Panc1 (cell line): ENCODE measurements at regions not wholly inside any gene's neighbourhood (a gene's known extent, or its start where the extent isn't known, plus 50 kb on each side); places are given as distances from the start of the nearest gene placed in this dataset.

Experiments used
- ATAC-seq: fragments of 200-7000 bp; cut with Tn5 transposase; 2 replicates; pipeline ENCODE4 v1.9.1; 2020; ENCODE audit warnings: mild to moderate bottlenecking, moderate library complexity
- BruUV-seq: library from RNA; stranded (reverse); fragments of 400-500 nt; replicated peaks from 2 replicates; lab custom pipeline; 2021; lab: Mats Ljungman, UMichigan
- CTCF ChIA-PET: fragments of 300-600 bp; sonication (Branson Sonifier 250); formaldehyde crosslinking; loops from one replicate; lab custom pipeline; 2022; ENCODE audit warnings: antibody characterized with exemption; lab: Charles Lee
- POLR2A ChIA-PET: fragments of 300-600 bp; sonication (Branson Sonifier 250); formaldehyde crosslinking; loops from one replicate; lab custom pipeline; 2022; ENCODE audit warnings: antibody characterized with exemption; lab: Charles Lee
- DNase-seq: peaks from one replicate; pipeline ENCODE4 v3.0.0-alpha.2; 2010; ENCODE audit warnings: low read depth, low spot score
- H3K27ac ChIP-seq: 2 replicates; pipeline ENCODE4 v1.5.1; 2011; ENCODE audit warnings: mild to moderate bottlenecking, low read length, inconsistent platforms
- H3K27me3 ChIP-seq: fragments of 200-500 bp; sonication (Bioruptor generic); 2 replicates; pipeline ENCODE4 v1.6.0; 2014; ENCODE audit warnings: low read length, inconsistent platforms; ENCODE audit not compliant: control insufficient read depth, insufficient read depth
- H3K36me3 ChIP-seq: fragments of 200-500 bp; sonication (Bioruptor generic); 2 replicates; pipeline ENCODE4 v1.5.1; 2014; ENCODE audit warnings: inconsistent platforms, mild to moderate bottlenecking, low read length, moderate library complexity; ENCODE audit not compliant: control insufficient read depth, insufficient read depth
- H3K4me1 ChIP-seq: 2 replicates; pipeline ENCODE4 v1.5.1; 2011; ENCODE audit warnings: inconsistent platforms, mild to moderate bottlenecking, low read length, moderate library complexity; ENCODE audit not compliant: control insufficient read depth, insufficient read depth
- H3K4me3 ChIP-seq, 2 experiments: 2 replicates each; pipeline ENCODE4 v1.5.1; 2011 to 2012; ENCODE audit warnings: low read depth in 2 of 2, low read length in 2 of 2, mild to moderate bottlenecking in 2 of 2, inconsistent platforms in 1 of 2, moderate library complexity in 1 of 2
- H3K9me3 ChIP-seq: fragments of 200-500 bp; sonication (Bioruptor generic); 2 replicates; pipeline ENCODE4 v1.5.1; 2014; ENCODE audit warnings: low read depth, mild to moderate bottlenecking, inconsistent platforms, low read length, moderate library complexity; ENCODE audit not compliant: control insufficient read depth, insufficient read depth
- POLR2AphosphoS5 ChIP-seq: IDR thresholded peaks from 2 replicates; pipeline ENCODE4 v1.6.1; 2012; ENCODE audit warnings: mild to moderate bottlenecking, low read depth, low read length, moderate library complexity
- SIN3A ChIP-seq: IDR thresholded peaks from 2 replicates; pipeline ENCODE4 v1.6.1; 2012; ENCODE audit warnings: low read depth, mild to moderate bottlenecking, low read length, moderate library complexity, borderline replicate concordance; ENCODE audit not compliant: insufficient read depth
- TCF7L2 ChIP-seq: IDR thresholded peaks from 2 replicates; pipeline ENCODE4 v1.6.1; 2011; ENCODE audit warnings: mild to moderate bottlenecking, low read depth, low read length, inconsistent platforms
- in situ Hi-C: cut with HindIII; loops from 2 replicates; pipeline ENCODE4 v1.10.0; 2016; ENCODE audit warnings: low sequenced_read_pairs, low pct_unique_long_range_greater_than_20kb
- intact Hi-C: fragments of 100-400 bp; cut with micrococcal nuclease; formaldehyde crosslinking; loops from one replicate; pipeline ENCODE4 v1.10.0; 2022; ENCODE audit not compliant: unreplicated experiment
- TF ChIP-seq, protein P1 (sequence below): fragments of 450-650 bp; IDR thresholded peaks from 2 replicates; pipeline ENCODE4 v1.5.1; 2017; ENCODE audit warnings: mild to moderate bottlenecking
- TF ChIP-seq, protein P2 (sequence below), 2 experiments: IDR thresholded peaks; 2 replicates each; pipeline ENCODE4 v1.6.1; 2011 to 2012; ENCODE audit warnings: low read depth in 2 of 2, control low read depth in 1 of 2, low read length in 1 of 2, mild to moderate bottlenecking in 1 of 2, moderate library complexity in 1 of 2; ENCODE audit not compliant: insufficient read depth in 1 of 2

DNA sequence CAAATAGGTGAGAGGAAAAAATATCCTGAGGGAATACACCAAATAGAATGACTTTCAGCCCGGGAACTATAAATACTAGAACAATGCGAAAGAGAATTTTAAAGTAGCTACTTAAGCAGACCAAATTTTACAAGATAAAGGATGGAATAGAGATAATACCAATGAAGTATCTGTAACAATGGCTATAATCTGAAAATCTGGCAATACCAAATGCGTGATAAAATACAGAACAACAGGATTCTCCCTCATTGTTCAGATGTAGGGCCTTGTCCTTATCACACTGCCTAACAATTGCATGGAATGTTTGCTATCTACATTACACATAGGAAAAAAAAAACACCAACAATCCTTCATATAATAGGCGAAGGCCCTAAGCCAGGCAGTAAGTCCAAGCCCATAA lies 815.4 kb upstream of the MDGA2 start:
- no TSS peak for BruUV-seq
- no peak overlapping the region for H3K4me3 ChIP-seq
- intact Hi-C loops (no loop called here), in situ Hi-C loops (no loop called here)
- ChIA-PET POLR2A (no interaction called here), CTCF (no interaction called here)
- DNase-seq (no peak), ATAC-seq (no peak)
- H3K9me3 ChIP-seq, result no peaks in the 10 kb centered on the region
- H3K4me1 ChIP-seq, result no peaks in the 10 kb centered on the region
- no peaks in the 10 kb centered on the region for H3K27me3 ChIP-seq
- TF ChIP-seq, protein P1, sequence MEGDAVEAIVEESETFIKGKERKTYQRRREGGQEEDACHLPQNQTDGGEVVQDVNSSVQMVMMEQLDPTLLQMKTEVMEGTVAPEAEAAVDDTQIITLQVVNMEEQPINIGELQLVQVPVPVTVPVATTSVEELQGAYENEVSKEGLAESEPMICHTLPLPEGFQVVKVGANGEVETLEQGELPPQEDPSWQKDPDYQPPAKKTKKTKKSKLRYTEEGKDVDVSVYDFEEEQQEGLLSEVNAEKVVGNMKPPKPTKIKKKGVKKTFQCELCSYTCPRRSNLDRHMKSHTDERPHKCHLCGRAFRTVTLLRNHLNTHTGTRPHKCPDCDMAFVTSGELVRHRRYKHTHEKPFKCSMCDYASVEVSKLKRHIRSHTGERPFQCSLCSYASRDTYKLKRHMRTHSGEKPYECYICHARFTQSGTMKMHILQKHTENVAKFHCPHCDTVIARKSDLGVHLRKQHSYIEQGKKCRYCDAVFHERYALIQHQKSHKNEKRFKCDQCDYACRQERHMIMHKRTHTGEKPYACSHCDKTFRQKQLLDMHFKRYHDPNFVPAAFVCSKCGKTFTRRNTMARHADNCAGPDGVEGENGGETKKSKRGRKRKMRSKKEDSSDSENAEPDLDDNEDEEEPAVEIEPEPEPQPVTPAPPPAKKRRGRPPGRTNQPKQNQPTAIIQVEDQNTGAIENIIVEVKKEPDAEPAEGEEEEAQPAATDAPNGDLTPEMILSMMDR, result no peak
- TF ChIP-seq TCF7L2, result no peak
- TF ChIP-seq, protein P2, sequence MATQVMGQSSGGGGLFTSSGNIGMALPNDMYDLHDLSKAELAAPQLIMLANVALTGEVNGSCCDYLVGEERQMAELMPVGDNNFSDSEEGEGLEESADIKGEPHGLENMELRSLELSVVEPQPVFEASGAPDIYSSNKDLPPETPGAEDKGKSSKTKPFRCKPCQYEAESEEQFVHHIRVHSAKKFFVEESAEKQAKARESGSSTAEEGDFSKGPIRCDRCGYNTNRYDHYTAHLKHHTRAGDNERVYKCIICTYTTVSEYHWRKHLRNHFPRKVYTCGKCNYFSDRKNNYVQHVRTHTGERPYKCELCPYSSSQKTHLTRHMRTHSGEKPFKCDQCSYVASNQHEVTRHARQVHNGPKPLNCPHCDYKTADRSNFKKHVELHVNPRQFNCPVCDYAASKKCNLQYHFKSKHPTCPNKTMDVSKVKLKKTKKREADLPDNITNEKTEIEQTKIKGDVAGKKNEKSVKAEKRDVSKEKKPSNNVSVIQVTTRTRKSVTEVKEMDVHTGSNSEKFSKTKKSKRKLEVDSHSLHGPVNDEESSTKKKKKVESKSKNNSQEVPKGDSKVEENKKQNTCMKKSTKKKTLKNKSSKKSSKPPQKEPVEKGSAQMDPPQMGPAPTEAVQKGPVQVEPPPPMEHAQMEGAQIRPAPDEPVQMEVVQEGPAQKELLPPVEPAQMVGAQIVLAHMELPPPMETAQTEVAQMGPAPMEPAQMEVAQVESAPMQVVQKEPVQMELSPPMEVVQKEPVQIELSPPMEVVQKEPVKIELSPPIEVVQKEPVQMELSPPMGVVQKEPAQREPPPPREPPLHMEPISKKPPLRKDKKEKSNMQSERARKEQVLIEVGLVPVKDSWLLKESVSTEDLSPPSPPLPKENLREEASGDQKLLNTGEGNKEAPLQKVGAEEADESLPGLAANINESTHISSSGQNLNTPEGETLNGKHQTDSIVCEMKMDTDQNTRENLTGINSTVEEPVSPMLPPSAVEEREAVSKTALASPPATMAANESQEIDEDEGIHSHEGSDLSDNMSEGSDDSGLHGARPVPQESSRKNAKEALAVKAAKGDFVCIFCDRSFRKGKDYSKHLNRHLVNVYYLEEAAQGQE (IDR thresholded peaks at IDR 0.05; ENCODE audit: insufficient read depth in 1 of 2, low read depth in 2 of 2, low read length in 1 of 2), result no peak
- no peaks in the 10 kb centered on the region for H3K36me3 ChIP-seq
- no peak overlapping the region for H3K27ac ChIP-seq

- BruUV-seq, result no TSS peak
- H3K4me3 ChIP-seq, result no peak overlapping the region
- in situ Hi-C loops, result no loop called here
- TF ChIP-seq TCF7L2, result no peak
- H3K27me3 ChIP-seq, result no peaks in the 10 kb centered on the region
- intact Hi-C loops, result no loop called here
- no peak for DNase-seq
- H3K4me1 ChIP-seq, result no peaks in the 10 kb centered on the region
- ATAC-seq, result no peak
- H3K36me3 ChIP-seq, result no peaks in the 10 kb centered on the region; the same call in 1 of the 2 replicates
- CTCF ChIA-PET, result no interaction called here
- no peaks in the 10 kb centered on the region for H3K9me3 ChIP-seq
- H3K27ac ChIP-seq, result no peak overlapping the region
- POLR2A ChIA-PET, result no interaction called here
Measured at GRCh38 chr14:48473944-48474343, 798.5 kb upstream of the MDGA2 start.

DNA sequence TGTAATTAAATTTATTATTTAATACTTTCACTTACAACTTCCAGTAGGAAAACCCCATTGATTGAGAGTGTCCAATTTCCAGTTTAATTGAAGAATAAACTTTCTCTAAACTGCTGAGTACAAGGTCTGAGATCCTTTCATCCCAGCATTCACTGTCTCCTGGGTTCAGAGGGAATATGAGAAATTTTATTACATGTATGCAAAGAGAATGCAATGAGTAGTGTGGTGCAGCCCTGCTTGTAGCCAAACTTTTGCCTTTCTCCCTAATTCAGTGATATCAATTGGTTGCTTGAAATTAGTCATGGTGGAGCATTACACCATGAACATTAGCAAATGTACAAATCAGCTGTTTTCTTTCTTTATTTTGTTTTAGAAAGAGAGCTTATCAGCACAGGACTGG lies 780.6 kb upstream of the MDGA2 start:
- Histone ChIP-seq H3K4me1 (no peaks in the 10 kb centered on the region), H3K4me3 (no peak overlapping the region), H3K27me3 (no peaks in the 10 kb centered on the region), H3K27ac (no peak overlapping the region), H3K9me3 (no peaks in the 10 kb centered on the region), H3K36me3 (no peaks in the 10 kb centered on the region)
- ChIA-PET CTCF (no interaction called here), POLR2A (no interaction called here)
- no peak for ATAC-seq
- intact Hi-C loops, result no loop called here
- in situ Hi-C loops, result no loop called here
- no TSS peak for BruUV-seq
- DNase-seq, result no peak
- TF ChIP-seq TCF7L2, result no peak

GRCh38 chr14:48454887-48455286 lies 779.5 kb upstream of the MDGA2 start:
- H3K4me1 ChIP-seq, result no peaks in the 10 kb centered on the region
- H3K27ac ChIP-seq, result no peak overlapping the region
- CTCF ChIA-PET, result no interaction called here
- no TSS peak for BruUV-seq
- H3K4me3 ChIP-seq, result no peak overlapping the region
- ATAC-seq (no peak), DNase-seq (no peak)
- H3K36me3 ChIP-seq, result no peaks in the 10 kb centered on the region
- no peaks in the 10 kb centered on the region for H3K9me3 ChIP-seq
- in situ Hi-C loops, result no loop called here
- POLR2A ChIA-PET, result no interaction called here
- H3K27me3 ChIP-seq, result no peaks in the 10 kb centered on the region
- intact Hi-C loops, result no loop called here
- TF ChIP-seq SIN3A, result no peak
- TF ChIP-seq POLR2AphosphoS5, result no peak
- TF ChIP-seq, protein P1, result no peak
- no peak for TF ChIP-seq TCF7L2
- TF ChIP-seq, protein P2 (IDR thresholded peaks at IDR 0.05; ENCODE audit: insufficient read depth in 1 of 2, low read depth in 2 of 2, low read length in 1 of 2), result no peak
